PC-3 (cell line): ENCODE measurements at regions not wholly inside any gene's neighbourhood (a gene's known extent, or its start where the extent isn't known, plus 50 kb on each side); places are given as distances from the start of the nearest gene placed in this dataset.

ENCODE experiments used
- ATAC-seq: fragments of 200-7000 bp; cut with Tn5 transposase; 2 replicates; pipeline ENCODE4 v1.9.1; 2020; ENCODE audit warnings: mild to moderate bottlenecking, moderate library complexity
- BruUV-seq: library from RNA; stranded (reverse); fragments of 400-500 nt; replicated peaks from 2 replicates; lab custom pipeline; 2021; lab: Mats Ljungman, UMichigan
- CTCF ChIA-PET: fragments of 300-600 bp; sonication (Branson Sonifier 250); formaldehyde crosslinking; loops from one replicate; lab custom pipeline; 2022; ENCODE audit warnings: antibody characterized with exemption; lab: Charles Lee
- POLR2A ChIA-PET: fragments of 300-600 bp; sonication (Branson Sonifier 250); formaldehyde crosslinking; loops from one replicate; lab custom pipeline; 2022; ENCODE audit warnings: antibody characterized with exemption; ENCODE audit not compliant: unreplicated experiment; lab: Charles Lee
- DNase-seq: peaks from one replicate; pipeline ENCODE4 v3.0.0-alpha.2; 2015
- H2AFZ ChIP-seq: fragments of 300-600 bp; sonication (generic); 2 replicates; pipeline ENCODE4 v1.6.0; 2016; ENCODE audit warnings: antibody characterized with exemption, low read length
- H3F3A ChIP-seq: fragments of 300-600 bp; sonication (generic); one replicate; pipeline ENCODE4 v1.6.0; 2017; ENCODE audit warnings: antibody characterized with exemption, low read length, control low read depth, mild to moderate bottlenecking; ENCODE audit not compliant: unreplicated experiment
- H3K27ac ChIP-seq: fragments of 300-600 bp; sonication (generic); 2 replicates; pipeline ENCODE4 v1.5.1; 2016; ENCODE audit warnings: mild to moderate bottlenecking, low read length
- H3K27me3 ChIP-seq: fragments of 300-600 bp; sonication (generic); 2 replicates; pipeline ENCODE4 v1.6.1; 2016; ENCODE audit warnings: low read length, mixed read lengths
- H3K36me3 ChIP-seq: fragments of 300-600 bp; sonication (generic); 2 replicates; pipeline ENCODE4 v1.6.1; 2016; ENCODE audit warnings: low read depth, mixed run types, low read length, mixed read lengths
- H3K4me1 ChIP-seq: fragments of 300-600 bp; sonication (generic); 2 replicates; pipeline ENCODE4 v1.5.1; 2016; ENCODE audit warnings: low read length; ENCODE audit not compliant: insufficient read depth
- H3K4me2 ChIP-seq: fragments of 300-600 bp; sonication (generic); 2 replicates; pipeline ENCODE4 v1.6.0; 2016; ENCODE audit warnings: low read length
- H3K4me3 ChIP-seq: fragments of 300-600 bp; sonication (generic); 2 replicates; pipeline ENCODE4 v1.5.1; 2016; ENCODE audit warnings: mild to moderate bottlenecking, low read length, mixed read lengths
- H3K79me2 ChIP-seq: fragments of 300-600 bp; sonication (generic); 2 replicates; pipeline ENCODE4 v1.6.1; 2017; ENCODE audit warnings: low read length, mixed read lengths
- H3K9ac ChIP-seq: fragments of 300-600 bp; sonication (generic); 2 replicates; pipeline ENCODE4 v1.6.0; 2016; ENCODE audit warnings: mild to moderate bottlenecking, low read length
- H3K9me2 ChIP-seq: fragments of 300-600 bp; sonication (generic); replicated peaks from 2 replicates; pipeline ENCODE4 v1.6.1; 2016; ENCODE audit warnings: mixed run types, low read length, mixed read lengths
- H3K9me3 ChIP-seq: fragments of 300-600 bp; sonication (generic); 2 replicates; pipeline ENCODE4 v1.6.1; 2016; ENCODE audit warnings: low read length, mixed read lengths
- H4K20me1 ChIP-seq: fragments of 300-600 bp; sonication (generic); 2 replicates; pipeline ENCODE4 v1.6.1; 2016; ENCODE audit warnings: low read length, mixed read lengths
- EZH2 ChIP-seq: fragments of 300-600 bp; sonication (generic); IDR thresholded peaks from one replicate; pipeline ENCODE4 v1.6.1; 2017; ENCODE audit warnings: antibody characterized with exemption, mild to moderate bottlenecking, low read length; ENCODE audit not compliant: unreplicated experiment
- EZH2phosphoT487 ChIP-seq: fragments of 300-600 bp; sonication (generic); IDR thresholded peaks from 2 replicates; pipeline ENCODE4 v1.6.1; 2018; ENCODE audit warnings: mild to moderate bottlenecking, antibody characterized with exemption, low read length, borderline replicate concordance
- intact Hi-C: fragments of 100-400 bp; cut with micrococcal nuclease; formaldehyde crosslinking; loops from 2 replicates; pipeline ENCODE4 v1.9.0; 2023
- TF ChIP-seq, protein P1 (sequence below): fragments of 300-600 bp; sonication (generic); conservative IDR thresholded peaks from 2 replicates; pipeline ENCODE4 v1.5.1; 2017; ENCODE audit warnings: antibody characterized with exemption, low read depth, mild to moderate bottlenecking, low read length

DNA sequence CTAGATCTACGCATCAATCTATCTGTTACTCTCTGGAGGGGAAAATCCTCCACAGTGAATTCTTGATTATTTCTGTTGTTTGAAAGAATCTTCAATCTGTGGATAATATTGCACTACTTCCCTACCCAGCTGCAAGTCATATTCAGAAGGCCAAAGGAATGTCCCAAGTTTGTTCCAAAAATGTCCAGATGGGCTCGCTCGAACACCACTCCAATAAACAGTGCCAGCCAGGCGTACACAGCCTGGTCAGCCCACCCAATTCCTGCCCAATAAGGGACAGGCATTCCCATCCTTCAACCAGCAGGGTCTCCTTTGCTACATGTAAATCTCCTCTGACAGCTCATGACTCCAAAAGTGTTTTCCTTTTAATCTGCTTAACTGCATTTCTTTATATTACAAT lies 80.7 kb upstream of the GPM6B start:
- Histone ChIP-seq H4K20me1 (no peaks in the 10 kb centered on the region), H3K9me3 (no peaks in the 10 kb centered on the region), H3K4me3 (no peak overlapping the region), H3K4me1 (peaks cover 29% of the 10 kb centered on the region), H3K9me2 (no peaks in the 10 kb centered on the region), H3K36me3 (no peaks in the 10 kb centered on the region), H2AFZ (no peak overlapping the region), H3F3A (no peaks in the 10 kb centered on the region), H3K4me2 (no peak overlapping the region), H3K27me3 (no peaks in the 10 kb centered on the region), H3K27ac (no peak overlapping the region), H3K9ac (no peak overlapping the region), H3K79me2 (no peaks in the 10 kb centered on the region)
- TF ChIP-seq, protein P1, sequence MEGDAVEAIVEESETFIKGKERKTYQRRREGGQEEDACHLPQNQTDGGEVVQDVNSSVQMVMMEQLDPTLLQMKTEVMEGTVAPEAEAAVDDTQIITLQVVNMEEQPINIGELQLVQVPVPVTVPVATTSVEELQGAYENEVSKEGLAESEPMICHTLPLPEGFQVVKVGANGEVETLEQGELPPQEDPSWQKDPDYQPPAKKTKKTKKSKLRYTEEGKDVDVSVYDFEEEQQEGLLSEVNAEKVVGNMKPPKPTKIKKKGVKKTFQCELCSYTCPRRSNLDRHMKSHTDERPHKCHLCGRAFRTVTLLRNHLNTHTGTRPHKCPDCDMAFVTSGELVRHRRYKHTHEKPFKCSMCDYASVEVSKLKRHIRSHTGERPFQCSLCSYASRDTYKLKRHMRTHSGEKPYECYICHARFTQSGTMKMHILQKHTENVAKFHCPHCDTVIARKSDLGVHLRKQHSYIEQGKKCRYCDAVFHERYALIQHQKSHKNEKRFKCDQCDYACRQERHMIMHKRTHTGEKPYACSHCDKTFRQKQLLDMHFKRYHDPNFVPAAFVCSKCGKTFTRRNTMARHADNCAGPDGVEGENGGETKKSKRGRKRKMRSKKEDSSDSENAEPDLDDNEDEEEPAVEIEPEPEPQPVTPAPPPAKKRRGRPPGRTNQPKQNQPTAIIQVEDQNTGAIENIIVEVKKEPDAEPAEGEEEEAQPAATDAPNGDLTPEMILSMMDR = no peak
- TF ChIP-seq EZH2phosphoT487 = no peak
- TF ChIP-seq EZH2 = no peak
- DNase-seq (no peak), ATAC-seq (no peak)
- CTCF ChIA-PET = no interaction called here
- POLR2A ChIA-PET = no interaction called here
- intact Hi-C loops = no loop called here
- no TSS peak for BruUV-seq

DNA sequence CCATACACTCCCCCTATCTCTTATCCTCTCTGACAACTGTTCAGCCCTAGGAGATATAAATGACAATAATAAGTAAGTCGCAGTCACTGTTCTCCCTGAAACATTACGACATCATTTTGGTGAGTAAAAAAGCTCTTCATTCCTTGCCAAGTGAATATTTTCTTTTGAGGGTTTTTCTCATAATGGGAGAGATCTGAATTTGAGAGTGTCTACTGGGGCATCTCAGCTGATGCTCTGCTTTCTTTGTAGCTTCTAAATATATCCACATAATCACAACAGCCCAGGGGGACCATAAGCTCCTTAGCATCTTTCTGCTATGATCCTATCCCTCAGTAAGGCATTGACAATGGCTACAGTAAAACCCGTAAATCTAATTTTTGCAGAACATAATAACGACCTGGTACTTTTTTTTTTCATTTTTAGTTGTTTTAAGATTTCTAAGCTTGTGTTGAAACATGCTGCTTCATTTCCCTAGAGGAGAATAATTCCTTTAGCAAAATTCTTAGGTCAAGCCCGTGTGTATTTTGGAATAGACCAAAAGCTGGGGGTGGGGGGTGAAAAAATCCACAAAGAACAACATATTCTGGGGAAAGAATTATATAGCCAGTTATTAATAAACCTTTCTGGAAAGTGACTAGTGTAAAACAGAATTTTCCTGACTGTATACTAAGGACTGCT lies 78.1 kb upstream of the GPM6B start:
- no peaks in the 10 kb centered on the region for H3K9me3 ChIP-seq
- no peak overlapping the region for H3K4me3 ChIP-seq
- intact Hi-C loops = loop anchor here (1.0 kb wide), 1 partner anchor 135 kb away; no protein-coding TSS in a partner anchor
- no peaks in the 10 kb centered on the region for H3F3A ChIP-seq
- H3K27me3 ChIP-seq = no peaks in the 10 kb centered on the region
- DNase-seq (peak; percentile 2), ATAC-seq (no peak)
- no peak overlapping the region for H3K9ac ChIP-seq
- H3K27ac ChIP-seq = no peak overlapping the region
- no peaks in the 10 kb centered on the region for H3K36me3 ChIP-seq
- POLR2A ChIA-PET = no interaction called here
- no TSS peak for BruUV-seq
- no peak overlapping the region for H2AFZ ChIP-seq
- no peak overlapping the region for H3K4me2 ChIP-seq
- H3K9me2 ChIP-seq = no peaks in the 10 kb centered on the region
- H3K4me1 ChIP-seq = peaks cover 25% of the 10 kb centered on the region
- H3K79me2 ChIP-seq = no peaks in the 10 kb centered on the region
- TF ChIP-seq EZH2 (no peak), EZH2phosphoT487 (no peak)
- TF ChIP-seq, protein P1 = no peak
- no peaks in the 10 kb centered on the region for H4K20me1 ChIP-seq
- CTCF ChIA-PET = no interaction called here

DNA sequence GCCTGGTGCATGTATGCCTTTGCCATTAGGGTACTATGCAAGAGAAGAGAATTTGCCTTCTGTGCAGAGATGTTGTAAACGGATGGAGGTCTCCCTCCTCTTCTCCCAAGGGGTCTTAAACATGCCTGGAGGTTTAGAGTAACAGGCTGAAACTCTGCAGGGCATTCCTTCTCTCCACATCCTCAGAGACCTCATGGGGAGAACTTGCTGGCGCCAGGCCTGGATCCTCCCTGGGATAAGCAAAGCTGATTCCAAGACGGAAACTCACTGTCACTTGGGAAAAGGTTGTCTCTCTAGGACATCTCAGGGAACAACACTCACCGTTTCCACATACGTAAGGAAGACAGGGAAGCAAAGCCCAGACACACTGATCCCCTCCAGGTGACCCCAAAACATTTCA lies 76.9 kb upstream of the GPM6B start:
- BruUV-seq = no TSS peak
- no peak overlapping the region for H2AFZ ChIP-seq
- CTCF ChIA-PET = no interaction called here
- no peak overlapping the region for H3K4me3 ChIP-seq
- H3F3A ChIP-seq = no peaks in the 10 kb centered on the region
- no peaks in the 10 kb centered on the region for H3K27me3 ChIP-seq
- DNase-seq (no peak), ATAC-seq (no peak)
- H3K4me1 ChIP-seq = peaks cover 16% of the 10 kb centered on the region
- no peak for TF ChIP-seq EZH2phosphoT487
- TF ChIP-seq, protein P1 = no peak
- no peak for TF ChIP-seq EZH2
- H3K9me2 ChIP-seq = no peaks in the 10 kb centered on the region
- no peaks in the 10 kb centered on the region for H3K79me2 ChIP-seq
- intact Hi-C loops = no loop called here
- H4K20me1 ChIP-seq = no peaks in the 10 kb centered on the region
- H3K9me3 ChIP-seq = no peaks in the 10 kb centered on the region
- POLR2A ChIA-PET = interaction anchor here (0.5 kb wide), 1 partner anchor 1016 kb away, joined by 3 read pairs; no protein-coding TSS in a partner anchor
- H3K4me2 ChIP-seq = no peak overlapping the region
- H3K27ac ChIP-seq = no peak overlapping the region
- no peaks in the 10 kb centered on the region for H3K36me3 ChIP-seq
- no peak overlapping the region for H3K9ac ChIP-seq
